ENCODE measurements at regions not wholly inside any gene's neighbourhood (a gene's known extent, or its start where the extent isn't known, plus 50 kb on each side); places are given as distances from the start of the nearest gene placed in this dataset.

DNA sequence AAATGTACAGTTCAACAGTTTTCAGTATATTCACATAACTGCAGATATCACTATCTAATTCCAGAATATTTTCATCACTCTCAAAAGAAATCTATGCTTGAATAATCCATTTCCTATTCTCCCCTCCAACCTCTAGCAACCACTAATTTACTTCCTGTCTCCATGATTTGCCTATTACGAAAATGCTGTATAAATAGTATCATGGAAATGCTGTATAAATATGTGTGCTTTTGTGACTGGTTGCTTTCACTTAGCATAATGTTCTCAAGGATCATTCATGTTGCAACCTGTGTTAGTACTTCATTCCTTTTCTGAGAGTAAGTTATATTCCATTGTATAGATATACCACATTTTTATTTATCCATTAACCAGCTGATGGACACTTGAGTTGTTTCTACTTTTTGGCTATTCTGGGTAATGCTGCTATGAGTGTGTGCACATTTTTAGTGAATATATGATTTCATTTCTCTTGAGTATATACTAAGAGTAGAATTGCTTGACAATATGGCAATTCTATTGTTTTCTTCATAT, 115.6 kb downstream of the TNFSF18 start:
- no peaks in the 10 kb centered on the region for H3K27me3 ChIP-seq
- H2AFZ ChIP-seq, result no peak overlapping the region
- H3K27ac ChIP-seq, result no peak overlapping the region
- no peak for DNase-seq (ENCODE audit: low spot score)
- no peak overlapping the region for H3K4me3 ChIP-seq
- H3K4me1 ChIP-seq (ENCODE audit: insufficient read depth), result peaks cover under 1% of the 10 kb centered on the region
- H3K4me2 ChIP-seq, result no peak overlapping the region
- no peaks in the 10 kb centered on the region for H4K20me1 ChIP-seq (ENCODE audit: insufficient read depth, poor library complexity, severe bottlenecking)
- no peak for TF ChIP-seq EZH2phosphoT487 (IDR thresholded peaks at IDR 0.05; ENCODE audit: low read depth, severe bottlenecking, unreplicated experiment)
- TF ChIP-seq EZH2 (IDR thresholded peaks at IDR 0.05; ENCODE audit: borderline replicate concordance), result no peak
- no peaks in the 10 kb centered on the region for H3K36me3 ChIP-seq (replicated peaks; ENCODE audit: insufficient read depth, low read depth)
- no peaks in the 10 kb centered on the region for H3K9me3 ChIP-seq (ENCODE audit: low read depth)
- no peaks in the 10 kb centered on the region for H3K9me2 ChIP-seq (replicated peaks; ENCODE audit: insufficient read depth)
- 95% methylated on average over 1 of the region's 1 CpG for WGBS (ENCODE audit: low lambda C conversion rate, missing lambda C conversion rate)
- H3K79me2 ChIP-seq, result no peaks in the 10 kb centered on the region

DNA sequence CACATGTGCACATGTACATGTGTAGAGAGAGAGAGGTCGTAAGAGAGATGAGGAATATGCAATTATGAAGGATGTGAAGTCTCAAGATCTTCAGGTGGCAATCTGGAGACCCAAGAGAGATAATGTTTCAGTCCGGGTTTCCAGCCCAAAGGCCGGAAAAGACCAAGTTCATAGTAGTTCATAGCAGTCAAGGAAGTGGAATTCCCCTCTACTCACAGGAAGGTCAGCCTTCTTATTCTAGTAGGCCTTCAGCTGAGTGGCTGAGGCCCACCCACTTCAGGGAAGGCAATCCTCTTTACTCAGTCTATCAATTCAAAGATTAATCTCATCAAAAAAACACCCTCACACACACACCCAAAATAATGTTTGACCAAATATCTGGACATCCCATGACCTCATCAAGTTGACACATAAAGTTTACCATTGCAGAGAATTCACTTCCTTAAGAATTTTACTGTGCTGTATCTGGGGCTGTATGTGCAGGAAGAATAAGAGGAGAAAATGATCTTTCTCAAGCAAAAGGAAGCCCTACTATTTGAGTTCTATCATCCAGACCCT, 114.6 kb downstream of the TNFSF18 start:
- no peak for DNase-seq (ENCODE audit: low spot score)
- TF ChIP-seq, protein P1, sequence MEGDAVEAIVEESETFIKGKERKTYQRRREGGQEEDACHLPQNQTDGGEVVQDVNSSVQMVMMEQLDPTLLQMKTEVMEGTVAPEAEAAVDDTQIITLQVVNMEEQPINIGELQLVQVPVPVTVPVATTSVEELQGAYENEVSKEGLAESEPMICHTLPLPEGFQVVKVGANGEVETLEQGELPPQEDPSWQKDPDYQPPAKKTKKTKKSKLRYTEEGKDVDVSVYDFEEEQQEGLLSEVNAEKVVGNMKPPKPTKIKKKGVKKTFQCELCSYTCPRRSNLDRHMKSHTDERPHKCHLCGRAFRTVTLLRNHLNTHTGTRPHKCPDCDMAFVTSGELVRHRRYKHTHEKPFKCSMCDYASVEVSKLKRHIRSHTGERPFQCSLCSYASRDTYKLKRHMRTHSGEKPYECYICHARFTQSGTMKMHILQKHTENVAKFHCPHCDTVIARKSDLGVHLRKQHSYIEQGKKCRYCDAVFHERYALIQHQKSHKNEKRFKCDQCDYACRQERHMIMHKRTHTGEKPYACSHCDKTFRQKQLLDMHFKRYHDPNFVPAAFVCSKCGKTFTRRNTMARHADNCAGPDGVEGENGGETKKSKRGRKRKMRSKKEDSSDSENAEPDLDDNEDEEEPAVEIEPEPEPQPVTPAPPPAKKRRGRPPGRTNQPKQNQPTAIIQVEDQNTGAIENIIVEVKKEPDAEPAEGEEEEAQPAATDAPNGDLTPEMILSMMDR (IDR thresholded peaks at IDR 0.05; ENCODE audit: poor library complexity), result no peak
- TF ChIP-seq EZH2phosphoT487 (IDR thresholded peaks at IDR 0.05; ENCODE audit: low read depth, severe bottlenecking, unreplicated experiment), result no peak
- no peak for TF ChIP-seq EZH2 (IDR thresholded peaks at IDR 0.05; ENCODE audit: borderline replicate concordance)
- Histone ChIP-seq H3K27me3 (no peaks in the 10 kb centered on the region), H3K4me1 (ENCODE audit: insufficient read depth) (peaks cover 3% of the 10 kb centered on the region), H3K79me2 (no peaks in the 10 kb centered on the region), H3K4me2 (no peak overlapping the region), H3K9me3 (ENCODE audit: low read depth) (no peaks in the 10 kb centered on the region), H3K36me3 (replicated peaks; ENCODE audit: insufficient read depth, low read depth) (no peaks in the 10 kb centered on the region), H3K27ac (no peak overlapping the region), H2AFZ (no peak overlapping the region), H3K4me3 (no peak overlapping the region), H3K9me2 (replicated peaks; ENCODE audit: insufficient read depth) (no peaks in the 10 kb centered on the region), H4K20me1 (ENCODE audit: insufficient read depth, poor library complexity, severe bottlenecking) (no peaks in the 10 kb centered on the region)
- 96% methylated on average over 3 of the region's 3 CpGs for WGBS (ENCODE audit: low lambda C conversion rate, missing lambda C conversion rate)

DNA sequence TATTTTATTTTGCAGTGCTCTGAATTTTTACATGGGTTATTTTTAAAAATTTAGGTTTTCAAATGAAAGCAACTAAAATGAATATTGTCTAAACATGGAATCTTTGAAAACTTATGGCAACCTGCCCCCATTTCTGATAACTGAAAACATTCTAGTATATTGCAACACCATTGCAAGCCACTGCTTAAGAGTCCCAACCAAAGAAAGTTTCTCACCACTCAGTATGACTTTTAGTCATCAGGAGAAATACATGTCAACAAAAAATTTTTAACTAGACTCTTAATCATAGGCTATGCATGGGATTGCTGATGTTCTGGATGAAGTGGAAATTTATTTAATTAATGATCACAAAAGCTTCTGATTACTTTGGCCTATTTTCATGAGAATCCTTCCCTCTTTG, 112.1 kb downstream of the TNFSF18 start:
- TF ChIP-seq, protein P1 (IDR thresholded peaks at IDR 0.05; ENCODE audit: poor library complexity), result no peak
- TF ChIP-seq EZH2phosphoT487 (IDR thresholded peaks at IDR 0.05; ENCODE audit: low read depth, severe bottlenecking, unreplicated experiment) (no peak), EZH2 (IDR thresholded peaks at IDR 0.05; ENCODE audit: borderline replicate concordance) (no peak)
- Histone ChIP-seq H3K4me3 (no peak overlapping the region), H3K27ac (no peak overlapping the region), H2AFZ (no peak overlapping the region), H3K4me1 (ENCODE audit: insufficient read depth) (peaks cover 3% of the 10 kb centered on the region), H3K79me2 (no peaks in the 10 kb centered on the region), H3K9me2 (replicated peaks; ENCODE audit: insufficient read depth) (no peaks in the 10 kb centered on the region), H3K4me2 (no peak overlapping the region), H3K9me3 (ENCODE audit: low read depth) (no peaks in the 10 kb centered on the region), H3K27me3 (no peaks in the 10 kb centered on the region), H3K36me3 (replicated peaks; ENCODE audit: insufficient read depth, low read depth) (no peaks in the 10 kb centered on the region), H4K20me1 (ENCODE audit: insufficient read depth, poor library complexity, severe bottlenecking) (no peaks in the 10 kb centered on the region)
- DNase-seq (ENCODE audit: low spot score), result no peak

DNA sequence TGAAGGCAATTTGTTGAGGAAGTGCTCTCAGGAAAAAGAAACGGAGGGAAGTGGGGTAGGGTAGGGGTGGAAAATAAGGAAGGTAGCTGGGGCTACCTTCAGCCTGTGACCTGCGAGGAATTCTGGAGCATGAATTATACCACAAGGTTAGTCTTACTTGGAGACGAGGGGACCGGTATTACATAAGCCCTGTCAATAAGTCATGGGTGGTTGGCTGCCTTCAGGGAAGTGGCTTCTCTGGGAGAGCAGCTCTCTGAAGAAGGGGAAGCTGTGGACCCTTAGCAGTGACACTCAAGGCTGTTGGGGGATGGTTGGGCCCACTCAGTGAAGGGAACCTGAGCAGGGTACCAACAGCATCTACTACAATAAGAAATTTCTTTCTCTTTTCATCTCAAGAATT, 111.3 kb downstream of the TNFSF18 start:
- Histone ChIP-seq H2AFZ (no peak overlapping the region), H3K9me2 (replicated peaks; ENCODE audit: insufficient read depth) (no peaks in the 10 kb centered on the region), H3K27me3 (no peaks in the 10 kb centered on the region), H3K4me1 (ENCODE audit: insufficient read depth) (peaks cover 3% of the 10 kb centered on the region), H4K20me1 (ENCODE audit: insufficient read depth, poor library complexity, severe bottlenecking) (no peaks in the 10 kb centered on the region), H3K4me3 (no peak overlapping the region), H3K9me3 (ENCODE audit: low read depth) (no peaks in the 10 kb centered on the region), H3K27ac (no peak overlapping the region), H3K36me3 (replicated peaks; ENCODE audit: insufficient read depth, low read depth) (no peaks in the 10 kb centered on the region), H3K4me2 (no peak overlapping the region), H3K79me2 (no peaks in the 10 kb centered on the region)
- TF ChIP-seq, protein P1 (IDR thresholded peaks at IDR 0.05; ENCODE audit: poor library complexity), result no peak
- TF ChIP-seq EZH2 (IDR thresholded peaks at IDR 0.05; ENCODE audit: borderline replicate concordance) (no peak), EZH2phosphoT487 (IDR thresholded peaks at IDR 0.05; ENCODE audit: low read depth, severe bottlenecking, unreplicated experiment) (no peak)
- no peak for DNase-seq (ENCODE audit: low spot score)
- 93% methylated on average over 4 of the region's 4 CpGs for WGBS (ENCODE audit: low lambda C conversion rate, missing lambda C conversion rate)
